GM12891 (cell line): ENCODE measurements at regions not wholly inside any gene's neighbourhood (a gene's known extent, or its start where the extent isn't known, plus 50 kb on each side); places are given as distances from the start of the nearest gene placed in this dataset.

Source experiments
- POLR2A ChIP-seq: IDR thresholded peaks from 2 replicates; pipeline ENCODE4 v1.6.1; 2011; ENCODE audit warnings: low read depth, low read length, control low read depth
- POLR2AphosphoS5 ChIP-seq: IDR thresholded peaks from 2 replicates; pipeline ENCODE4 v1.6.1; 2011; ENCODE audit warnings: low read depth, low read length, control low read depth
- SPI1 ChIP-seq: IDR thresholded peaks from 2 replicates; pipeline ENCODE4 v1.6.1; 2011; ENCODE audit warnings: low read depth, low read length, control low read depth
- TAF1 ChIP-seq: IDR thresholded peaks from 2 replicates; pipeline ENCODE4 v1.6.1; 2011; ENCODE audit warnings: low read depth, low read length, control low read depth

GRCh38 chr9:129270903-129271431, 92.9 kb upstream of the IER5L start:
- no peak for TF ChIP-seq POLR2A
- no peak for TF ChIP-seq POLR2AphosphoS5
- no peak for TF ChIP-seq TAF1
- no peak for TF ChIP-seq SPI1
